ENCODE measurements at regions not wholly inside any gene's neighbourhood (a gene's known extent, or its start where the extent isn't known, plus 50 kb on each side); places are given as distances from the start of the nearest gene placed in this dataset.

- no peak for TF ChIP-seq CTCF (IDR thresholded peaks at IDR 0.05)
- TF ChIP-seq POLR2A (IDR thresholded peaks at IDR 0.05) = no peak
Measured at GRCh38 chr1:199509456-199509855, 518.1 kb upstream of the NR5A2 start.
